NOMO-1 treated with DMSO at 0.1 percent for 48 hours (cell line): ENCODE measurements at regions not wholly inside any gene's neighbourhood (a gene's known extent, or its start where the extent isn't known, plus 50 kb on each side); places are given as distances from the start of the nearest gene placed in this dataset.

Source experiments
- DNase-seq: peaks from one replicate; lab custom pipeline; 2025; ENCODE audit not compliant: unreplicated experiment; lab: John Stamatoyannopoulos, UW

GRCh38 chr4:164467493-164467892, 286.4 kb upstream of the SMIM31 start:
- DNase-seq: no peak

- no peak for DNase-seq
Observed at GRCh38 chr4:164481306-164482091, 272.4 kb upstream of the SMIM31 start.

GRCh38 chr4:164482092-164482404, 271.9 kb upstream of the SMIM31 start:
- DNase-seq: no peak

GRCh38 chr4:164482758-164483157, 271.2 kb upstream of the SMIM31 start:
- DNase-seq: no peak

- no peak for DNase-seq
Observed at GRCh38 chr4:164483711-164484110, 270.2 kb upstream of the SMIM31 start.

GRCh38 chr4:164484551-164484950, 269.4 kb upstream of the SMIM31 start:
- no peak for DNase-seq

GRCh38 chr4:164485136-164485535, 268.8 kb upstream of the SMIM31 start:
- DNase-seq: no peak

GRCh38 chr4:164488114-164488513, 265.8 kb upstream of the SMIM31 start:
- no peak for DNase-seq

DNA sequence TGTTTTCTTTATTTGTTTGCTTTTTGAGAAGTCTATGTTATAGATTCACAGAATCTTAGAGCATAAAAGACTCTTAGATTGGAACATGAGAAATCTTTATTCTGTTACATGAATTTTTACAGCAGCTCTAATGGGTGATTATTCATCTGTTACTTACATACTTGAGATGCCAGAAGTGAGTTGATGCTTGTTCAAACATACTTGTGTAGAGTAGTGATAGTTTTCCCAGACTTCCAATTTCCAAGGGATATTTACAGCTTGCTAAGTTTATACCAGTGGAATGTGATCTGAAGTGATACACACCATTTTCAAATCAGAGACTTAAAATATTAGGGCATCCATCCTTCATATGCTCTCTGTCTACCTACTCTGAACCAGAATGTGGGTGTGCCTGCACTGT, 252.9 kb upstream of the SMIM31 start:
- DNase-seq: no peak

- DNase-seq: no peak
Observed at GRCh38 chr4:164503874-164504273, 250.1 kb upstream of the SMIM31 start.

GRCh38 chr4:164508097-164508496, 245.8 kb upstream of the SMIM31 start:
- no peak for DNase-seq

DNA sequence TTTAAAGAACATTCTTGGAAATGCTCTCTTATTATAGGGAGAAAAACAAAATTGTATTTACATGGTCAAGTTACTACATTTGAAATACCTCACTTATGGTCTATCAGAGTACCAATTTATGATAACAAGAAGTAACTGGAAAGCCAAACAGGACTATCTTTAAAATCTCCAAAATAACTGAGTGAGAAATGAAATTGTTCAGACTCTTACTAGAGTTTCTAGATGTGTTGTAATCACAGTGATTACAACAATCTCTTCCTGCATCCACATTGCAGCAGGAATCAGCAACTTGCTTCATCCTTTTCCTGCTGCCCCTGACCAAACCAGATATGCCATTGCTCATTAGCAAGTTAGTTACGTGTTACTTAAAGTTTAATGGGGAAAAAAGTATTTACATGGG, 245.2 kb upstream of the SMIM31 start:
- peak; percentile 61 for DNase-seq

GRCh38 chr4:164509951-164510350, 244.0 kb upstream of the SMIM31 start:
- DNase-seq: peak; percentile 13

- peak; percentile 76 for DNase-seq
Observed at GRCh38 chr4:164512124-164512523, 241.8 kb upstream of the SMIM31 start.

- no peak for DNase-seq
Observed at GRCh38 chr4:164514765-164515164, 239.2 kb upstream of the SMIM31 start.

GRCh38 chr4:164524789-164525188, 229.1 kb upstream of the SMIM31 start:
- DNase-seq: no peak

DNA sequence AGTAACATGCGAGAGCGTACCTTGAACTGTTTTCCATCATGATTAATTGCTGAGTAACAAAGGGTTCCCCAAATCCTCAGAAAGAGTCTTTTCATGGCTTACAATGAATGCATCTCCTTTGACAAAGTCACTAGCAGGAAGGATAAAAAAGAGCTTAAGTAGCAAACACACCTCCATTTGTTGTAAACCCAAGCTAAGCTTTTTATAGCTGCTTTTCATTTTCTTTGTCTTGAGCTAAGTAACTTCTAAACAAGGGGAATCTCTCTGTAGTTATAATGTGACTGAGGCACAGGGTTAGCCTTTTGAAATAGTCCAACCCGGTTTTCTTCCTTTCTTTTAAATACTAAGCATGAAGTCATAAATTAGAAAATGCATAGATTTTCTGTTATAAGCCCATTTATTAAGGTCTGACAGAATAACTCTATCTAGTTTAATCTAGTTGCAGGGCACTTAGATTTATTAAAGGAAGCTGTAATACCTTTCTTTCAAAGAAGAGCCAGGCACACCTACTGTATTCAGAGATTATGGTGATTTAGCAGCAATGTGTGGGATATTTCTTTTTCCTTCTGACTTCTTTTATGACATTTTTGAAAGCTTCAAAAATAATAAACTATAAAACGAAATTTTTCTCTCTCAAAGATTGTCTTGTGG, 226.9 kb upstream of the SMIM31 start:
- no peak for DNase-seq

DNA sequence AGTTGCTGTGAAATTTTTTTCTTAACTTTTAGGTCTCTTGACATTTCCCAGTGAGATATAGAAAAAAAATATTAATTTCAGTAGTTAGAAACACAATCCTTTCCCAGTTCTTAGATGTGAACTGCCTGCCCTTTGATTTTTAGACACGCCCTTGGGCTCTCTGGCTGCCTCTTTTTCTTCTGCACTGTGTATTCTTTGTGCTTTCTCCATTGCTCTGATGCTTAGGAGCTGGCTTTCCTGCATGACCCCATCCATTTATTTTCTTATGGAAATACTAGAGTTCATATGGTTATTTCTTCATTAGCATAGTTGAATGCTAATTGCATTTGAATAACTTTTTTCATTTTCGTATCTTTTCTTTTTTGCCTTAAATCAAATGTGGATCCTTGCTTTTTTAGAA, 224.9 kb upstream of the SMIM31 start:
- DNase-seq: no peak

- no peak for DNase-seq
Observed at GRCh38 chr4:164529486-164529885, 224.4 kb upstream of the SMIM31 start.

GRCh38 chr4:164531336-164531735, 222.6 kb upstream of the SMIM31 start:
- no peak for DNase-seq

DNA sequence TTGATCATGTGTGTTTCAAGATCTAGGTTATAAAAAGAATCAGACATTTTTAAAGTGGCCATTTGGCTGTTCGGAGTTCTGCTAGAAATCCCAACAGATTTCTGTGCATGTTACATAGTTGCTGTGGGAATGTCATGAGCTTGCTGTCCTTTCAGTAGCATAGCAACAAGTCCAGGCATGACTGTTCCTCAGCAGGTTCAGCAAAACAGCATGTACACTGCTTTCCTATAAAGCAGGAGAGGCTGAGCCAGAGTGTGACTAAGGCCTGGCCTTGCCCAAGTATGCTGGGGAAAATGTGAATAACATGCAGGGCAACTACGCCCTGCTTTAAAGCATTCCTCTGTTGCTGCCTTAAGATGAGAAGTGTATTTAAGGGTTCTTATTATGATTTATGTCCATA, 217.1 kb upstream of the SMIM31 start:
- DNase-seq: no peak

DNA sequence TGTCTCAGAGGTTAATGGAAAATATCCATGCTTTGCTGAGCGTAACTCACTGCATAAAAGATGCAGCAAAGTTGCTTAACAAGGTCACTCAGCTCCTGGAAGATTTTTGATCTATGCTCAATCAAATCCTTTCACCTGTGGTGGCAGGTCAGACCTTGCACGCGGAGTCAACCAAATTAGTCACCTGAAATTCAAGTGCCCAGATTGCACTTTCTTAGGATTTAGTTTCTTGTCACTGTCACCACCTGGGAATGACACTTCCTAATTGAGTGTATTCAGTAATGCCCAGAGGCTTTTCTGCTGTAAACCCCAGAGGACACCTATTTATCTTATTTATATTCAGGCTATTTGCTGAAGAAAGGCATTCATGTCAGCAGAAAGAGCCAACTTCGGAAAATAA, 215.8 kb upstream of the SMIM31 start:
- DNase-seq: no peak

DNA sequence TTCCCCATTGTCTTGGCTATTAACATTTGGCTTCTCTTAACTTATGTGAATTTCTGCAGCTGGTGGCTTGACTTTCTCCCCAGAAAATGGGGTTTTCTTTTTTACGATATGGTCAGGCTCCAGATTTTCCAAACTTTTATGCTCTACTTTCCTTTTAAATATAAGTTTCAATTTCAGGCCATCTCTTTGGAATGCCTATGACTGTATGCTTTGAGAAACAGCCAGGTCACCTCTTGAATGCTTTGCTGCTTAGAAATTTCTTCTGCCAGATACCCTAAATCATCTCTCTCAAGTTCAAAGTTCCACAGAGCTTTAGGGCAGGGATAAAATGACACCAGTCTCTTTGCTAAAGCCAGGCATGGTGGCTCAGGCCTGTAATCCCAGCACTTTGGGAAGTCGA, 212.9 kb upstream of the SMIM31 start:
- no peak for DNase-seq
